C1 segment of cervical spinal cord (tissue), 14 donors: ENCODE measurements at regions not wholly inside any gene's neighbourhood (a gene's known extent, or its start where the extent isn't known, plus 50 kb on each side); places are given as distances from the start of the nearest gene placed in this dataset.
"Not testable (repeated sequence)": the region's sequence is repeated elsewhere in the genome, so short reads cannot be mapped to it uniquely, and the experiment has no call there.

ENCODE experiments used
- DNase-seq, 14 donors: peaks; one replicate each; lab custom pipeline; 2025; lab: John Stamatoyannopoulos, UW

GRCh38 chr5:18403141-18403540 lies 768.9 kb downstream of the TAF11L14 start:
- DNase-seq, result no peak

- no peak for DNase-seq
These were observed 769.7 kb downstream of the TAF11L14 start for GRCh38 chr5:18403941-18404438.

- no peak for DNase-seq
These were observed 786.5 kb downstream of the TAF11L14 start for GRCh38 chr5:18420711-18421110.

DNA sequence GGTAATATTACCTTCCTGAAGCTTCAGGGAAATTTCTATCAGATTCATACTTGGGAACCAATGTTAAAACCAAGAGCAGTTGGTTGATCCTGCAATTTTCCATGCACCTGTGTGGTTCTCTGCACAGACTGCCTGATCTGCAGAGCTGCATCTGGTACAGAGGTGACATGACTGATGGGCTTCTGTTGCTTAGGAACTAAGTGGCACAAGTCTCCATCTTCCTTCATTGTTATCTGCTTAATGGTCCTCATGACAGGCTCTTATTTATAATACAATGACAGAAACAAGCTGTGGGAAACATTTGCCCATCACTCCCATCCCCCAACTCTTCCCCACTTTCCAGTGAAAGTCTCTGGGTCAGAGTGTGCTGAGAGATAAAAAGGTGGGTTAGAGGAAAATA lies 799.1 kb downstream of the TAF11L14 start:
- no peak for DNase-seq

GRCh38 chr5:18438126-18438525 lies 803.9 kb downstream of the TAF11L14 start:
- no peak for DNase-seq

DNA sequence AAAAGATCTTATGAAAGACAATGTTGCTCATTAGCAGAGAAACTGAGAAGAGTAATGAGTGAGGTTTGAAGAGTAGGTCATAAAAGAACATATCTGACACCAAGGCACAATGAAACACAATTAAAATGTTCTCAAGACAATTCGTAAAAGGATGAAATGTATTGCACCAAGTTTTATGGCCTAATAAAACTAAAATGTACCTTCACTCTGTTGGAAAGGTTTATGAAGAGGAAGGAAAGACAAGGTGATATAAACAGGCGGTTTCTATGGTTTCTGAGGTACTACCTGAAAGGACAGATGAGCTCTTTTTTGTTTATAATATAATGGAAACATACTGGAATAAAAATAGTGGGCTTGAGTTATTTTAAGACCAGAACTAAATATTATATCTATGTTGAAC lies 821.3 kb downstream of the TAF11L14 start:
- no peak for DNase-seq

- no peak for DNase-seq
These were observed 823.0 kb downstream of the TAF11L14 start for GRCh38 chr5:18457255-18457654.

DNA sequence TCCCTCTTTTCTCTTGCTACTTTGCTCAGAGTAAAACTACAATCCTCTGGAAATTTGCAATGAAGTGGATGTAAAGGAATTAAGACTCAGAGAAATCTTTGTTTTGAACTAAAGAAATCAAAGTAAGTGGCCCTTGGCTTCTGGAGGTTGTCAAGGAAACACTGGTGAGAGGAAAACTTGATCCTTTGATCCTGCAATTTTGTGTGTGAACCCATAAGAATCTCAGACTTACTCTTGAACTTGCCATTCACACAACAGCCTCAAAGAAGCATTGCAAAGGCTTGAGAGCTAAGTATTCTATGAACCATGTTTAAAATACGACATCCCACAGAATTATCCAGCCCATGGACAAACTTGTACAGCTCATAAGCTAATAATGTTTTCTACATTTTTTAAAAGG lies 827.5 kb downstream of the TAF11L14 start:
- DNase-seq, result no peak

DNA sequence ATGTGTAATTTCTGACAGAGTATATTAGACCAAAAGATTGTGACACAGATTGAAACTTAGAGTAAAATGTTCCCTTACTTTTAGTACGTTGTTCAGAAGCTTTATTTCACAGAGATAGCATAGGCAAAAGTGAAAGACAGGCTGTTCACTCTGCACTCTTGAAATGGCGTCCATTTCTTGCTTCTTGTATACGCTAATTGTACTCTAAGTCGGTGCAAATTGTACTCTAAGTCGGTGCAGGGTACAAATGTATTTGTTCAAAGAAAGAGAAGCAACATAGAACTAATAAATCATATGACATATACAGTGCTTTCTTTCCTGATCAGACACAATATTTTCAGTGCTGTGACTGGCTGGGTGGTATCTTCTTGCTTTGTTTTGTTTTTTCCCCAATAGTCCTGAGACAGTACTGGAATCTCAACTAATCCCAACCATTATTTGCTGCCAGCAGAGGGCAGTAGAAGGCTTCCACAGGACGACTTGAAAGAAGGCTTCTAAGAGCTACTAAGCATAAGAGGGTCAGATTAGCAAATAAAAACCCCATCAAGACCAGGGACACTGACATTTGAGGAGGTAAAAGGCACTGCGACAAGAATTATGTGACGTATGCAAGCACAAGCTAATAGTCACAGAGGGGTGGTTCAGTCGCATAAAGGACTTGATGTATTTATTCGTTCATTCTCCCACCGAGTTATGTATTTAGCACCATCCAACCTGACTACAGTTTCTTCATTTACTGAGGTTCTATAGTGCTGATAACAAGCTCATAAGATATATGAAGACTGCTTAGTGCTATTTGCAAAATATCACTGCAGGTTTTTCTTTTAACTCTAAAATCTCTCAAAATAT lies 831.8 kb downstream of the TAF11L14 start:
- DNase-seq, result peak in 12 of 14 donors; percentile 3 to 84 (median 39)

DNA sequence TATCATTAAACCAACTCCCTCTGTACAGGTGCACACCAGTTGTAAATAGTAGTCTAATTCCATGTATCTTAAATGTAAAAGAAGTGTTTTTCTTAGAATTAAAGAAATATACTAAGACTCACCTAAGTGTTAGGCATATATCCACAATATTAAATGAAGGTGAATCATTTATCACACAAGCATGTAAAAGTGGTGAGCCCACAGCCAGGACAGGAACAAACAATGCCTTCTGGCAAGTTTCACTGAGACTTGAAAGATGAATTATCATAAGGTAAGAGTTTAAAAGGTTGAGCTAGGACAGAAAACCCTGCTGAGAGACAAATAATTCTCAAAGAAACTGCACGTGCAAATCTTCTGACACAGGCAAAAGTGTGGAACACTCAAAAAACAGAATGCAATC lies 832.5 kb downstream of the TAF11L14 start:
- no peak for DNase-seq

DNA sequence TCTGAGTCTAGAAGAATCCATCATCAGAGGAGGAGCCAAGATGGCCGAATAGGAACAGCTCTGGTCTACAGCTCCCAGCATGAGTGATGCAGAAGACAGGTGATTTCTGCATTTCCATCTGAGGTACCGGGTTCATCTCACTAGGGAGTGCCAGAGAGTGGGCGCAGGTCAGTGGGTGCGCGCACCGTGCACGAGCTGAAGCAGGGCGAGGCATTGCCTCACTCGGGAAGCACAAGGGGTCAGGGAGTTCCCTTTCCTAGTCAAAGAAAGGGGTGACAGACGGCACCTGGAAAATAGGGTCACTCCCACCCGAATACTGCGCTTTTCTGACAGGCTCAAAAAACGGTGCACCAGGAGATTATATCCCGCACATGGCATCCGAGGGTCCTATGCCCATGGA lies 837.5 kb downstream of the TAF11L14 start:
- not testable (repeated sequence) for DNase-seq

GRCh38 chr5:18483451-18483850 lies 849.2 kb downstream of the TAF11L14 start:
- no peak for DNase-seq

DNA sequence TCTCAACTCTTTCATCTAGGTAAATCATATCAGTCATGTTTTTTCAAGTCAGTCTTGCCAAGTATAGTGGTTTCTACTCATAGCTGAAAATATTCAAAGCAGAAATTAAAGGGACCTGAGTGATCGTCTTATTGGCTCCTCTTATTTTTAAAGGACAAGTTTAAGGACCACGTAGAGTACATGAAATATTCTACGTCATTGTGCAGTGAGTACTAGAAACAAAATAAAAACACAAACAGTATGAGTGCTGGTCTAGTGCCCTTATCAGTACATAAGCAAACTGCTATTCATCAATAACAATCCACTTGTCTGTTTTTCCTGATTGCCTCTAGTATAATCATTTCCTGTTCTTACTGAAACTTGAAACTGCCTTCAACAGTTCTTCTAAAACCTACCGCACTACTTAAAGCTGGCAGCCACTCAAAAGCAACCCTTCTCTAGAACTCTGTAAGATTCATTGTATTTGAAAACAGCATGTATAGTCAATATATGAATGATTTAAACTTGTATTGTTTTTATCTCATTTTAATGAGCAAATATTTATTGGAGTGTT lies 853.7 kb downstream of the TAF11L14 start:
- DNase-seq, result no peak

- DNase-seq, result no peak
These were observed 855.4 kb downstream of the TAF11L14 start for GRCh38 chr5:18489703-18490102.

DNA sequence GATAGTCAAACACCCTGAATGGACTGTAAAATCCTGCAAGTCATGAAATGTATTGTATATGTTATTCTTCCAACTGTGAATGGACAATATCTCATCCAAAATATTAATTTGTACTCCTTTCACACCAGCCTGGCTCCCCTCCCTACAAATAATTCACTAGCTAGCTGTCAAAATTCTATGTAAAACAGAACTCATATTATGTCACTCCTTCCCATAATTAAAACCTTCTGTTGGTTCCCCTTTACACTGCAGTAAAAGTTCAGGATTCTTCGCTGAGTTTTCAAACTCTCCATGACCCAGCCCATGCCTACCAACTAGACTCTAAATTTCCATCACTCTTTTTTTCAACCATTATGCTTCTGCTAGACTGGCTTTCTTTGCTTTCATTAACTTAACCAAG lies 857.1 kb downstream of the TAF11L14 start:
- no peak for DNase-seq

- DNase-seq, result no peak
These were observed 860.9 kb downstream of the TAF11L14 start for GRCh38 chr5:18495157-18495556.

- DNase-seq, result no peak
These were observed 861.8 kb downstream of the TAF11L14 start for GRCh38 chr5:18496041-18496440.

- no peak for DNase-seq
These were observed 862.8 kb downstream of the TAF11L14 start for GRCh38 chr5:18497089-18497488.

DNA sequence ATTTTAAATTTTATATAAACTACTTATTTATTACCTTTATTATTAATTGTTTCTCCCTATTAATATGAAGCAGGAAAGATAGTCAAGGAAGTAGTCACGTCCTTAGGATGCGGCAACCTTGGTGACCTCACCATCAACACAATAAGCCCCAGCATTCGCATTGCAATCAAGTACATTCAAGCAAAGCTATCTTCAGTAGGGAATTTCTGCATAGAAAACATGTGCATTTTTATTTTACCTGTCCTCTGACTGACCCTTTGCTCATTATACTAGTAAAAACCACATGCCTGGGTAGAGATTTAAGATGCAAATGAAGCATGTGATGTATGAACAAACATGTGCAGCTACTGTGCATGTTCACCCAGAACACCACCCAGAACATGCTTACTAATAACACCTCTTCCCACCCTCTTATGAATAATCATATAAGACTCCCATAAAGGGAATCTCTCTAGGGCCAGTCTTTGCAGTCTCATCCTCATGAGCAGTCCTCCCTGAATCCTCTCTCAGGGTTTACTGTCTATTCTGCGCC lies 869.6 kb downstream of the TAF11L14 start:
- no peak for DNase-seq

DNA sequence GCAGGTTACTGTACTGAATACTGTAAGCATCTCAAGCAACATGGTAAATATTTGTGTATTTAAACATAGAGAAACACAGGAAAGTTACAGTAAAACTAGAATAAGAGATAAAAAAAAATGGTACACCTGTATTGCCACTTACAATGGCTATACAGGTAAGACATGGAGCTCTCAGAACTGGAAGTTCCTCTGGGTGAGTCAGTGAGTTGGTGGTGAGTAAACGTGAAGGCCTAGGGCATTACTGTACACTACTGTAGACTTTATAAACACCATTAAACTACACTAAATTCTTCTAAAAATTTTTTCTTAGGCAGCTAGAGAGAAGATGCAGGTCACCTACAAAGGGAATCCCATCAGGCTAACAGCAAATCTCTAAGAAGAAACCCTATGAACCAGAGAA lies 872.9 kb downstream of the TAF11L14 start:
- DNase-seq, result no peak

DNA sequence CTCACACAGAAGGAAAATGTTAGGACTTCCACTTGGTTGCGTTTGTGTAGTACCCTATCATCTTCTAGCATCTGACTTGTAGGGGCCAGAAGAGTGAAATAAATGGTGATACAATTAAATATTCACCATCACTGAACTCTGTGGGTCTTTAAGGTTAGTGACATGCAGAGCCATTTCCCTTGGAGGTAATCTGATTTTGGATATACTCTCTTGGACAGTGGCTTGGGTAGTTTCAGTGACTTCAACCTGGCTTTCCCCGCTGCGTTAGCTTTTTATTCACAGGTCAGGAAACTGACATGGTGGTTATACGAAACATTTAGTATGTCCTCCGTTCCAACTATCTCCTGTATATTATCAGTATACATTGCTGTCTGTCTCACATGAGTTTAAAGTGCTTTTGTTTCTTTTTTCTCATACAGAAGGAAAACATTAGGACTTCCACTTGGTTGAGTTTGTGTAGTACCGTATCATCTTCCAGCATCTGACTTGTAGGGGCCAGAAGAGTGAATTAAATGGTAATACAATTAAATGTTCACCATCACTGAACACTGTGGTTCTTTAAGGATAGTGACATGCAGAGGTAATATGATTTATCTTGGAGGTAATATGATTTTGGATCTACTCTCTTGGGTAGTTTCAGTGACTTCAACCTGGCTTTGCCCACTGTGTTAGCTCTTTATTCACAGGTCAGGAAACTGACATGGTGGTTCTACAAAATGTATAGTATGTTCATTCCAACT lies 883.6 kb downstream of the TAF11L14 start:
- no peak for DNase-seq

- DNase-seq, result no peak
These were observed 889.1 kb downstream of the TAF11L14 start for GRCh38 chr5:18523380-18523779.
